ENCODE measurements at regions not wholly inside any gene's neighbourhood (a gene's known extent, or its start where the extent isn't known, plus 50 kb on each side); places are given as distances from the start of the nearest gene placed in this dataset.

- in situ Hi-C loops (cut with MboI; ENCODE audit: low sequenced_read_pairs) (no loop called here), dilution Hi-C loops (cut with HindIII; ENCODE audit: low sequenced_read_pairs, unreplicated experiment) (no loop called here), intact Hi-C loops (cut with micrococcal nuclease) (no loop called here)
- H4K8ac ChIP-seq (ENCODE audit: low read depth in 2 of 2, low read length in 2 of 2), result no peak overlapping the region
- H4K91ac ChIP-seq (ENCODE audit: insufficient read depth, low read depth, low read length), result no peak overlapping the region
- no peak overlapping the region for H3K4ac ChIP-seq (ENCODE audit: low read depth, low read length)
- no peak for DNase-seq
- no peak overlapping the region for H2AFZ ChIP-seq (replicated peaks; ENCODE audit: low read length, poor library complexity)
- no peaks in the 10 kb centered on the region for H3K36me3 ChIP-seq (ENCODE audit: control insufficient read depth, insufficient read depth, low read length)
- no peak overlapping the region for H3K27ac ChIP-seq (ENCODE audit: insufficient read depth, low read length)
- H3K4me2 ChIP-seq (ENCODE audit: low read depth, low read length), result no peak overlapping the region
- no CpG with 5 or more reads among the region's 15 CpGs for WGBS, 2 experiments (ENCODE audit: extremely low coverage in 2 of 2, insufficient read length in 1 of 2)
- no peak overlapping the region for H3K9ac ChIP-seq (ENCODE audit: low read depth, low read length)
- no TSS peak for BruUV-seq (replicated peaks)
- H3K56ac ChIP-seq (ENCODE audit: extremely low read depth, insufficient read depth, low read length), result no peak overlapping the region
- no peak overlapping the region for H2BK20ac ChIP-seq (ENCODE audit: low read depth, low read length)
- TF ChIP-seq SMC3 (IDR thresholded peaks at IDR 0.05; ENCODE audit: low read depth, low read length) (no peak), CEBPB (IDR thresholded peaks at IDR 0.05; ENCODE audit: low read depth, low read length) (no peak), POLR2A (IDR thresholded peaks at IDR 0.05; ENCODE audit: low read depth, low read length) (no peak), NFE2L2 (IDR thresholded peaks at IDR 0.05; ENCODE audit: low read depth, low read length) (no peak), RFX5 (IDR thresholded peaks at IDR 0.05; ENCODE audit: low read depth, low read length) (no peak), BHLHE40 (IDR thresholded peaks at IDR 0.05; ENCODE audit: low read depth, low read length) (no peak), RCOR1 (IDR thresholded peaks at IDR 0.05; ENCODE audit: insufficient replicate concordance, low read length) (no peak), CHD1 (IDR thresholded peaks at IDR 0.05; ENCODE audit: low read depth, low read length) (no peak), ELK1 (IDR thresholded peaks at IDR 0.05; ENCODE audit: borderline replicate concordance, low read depth, low read length) (no peak), FOS (IDR thresholded peaks at IDR 0.05; ENCODE audit: low read depth, low read length) (no peak), MAFK (IDR thresholded peaks at IDR 0.05; ENCODE audit: low read depth, low read length) (no peak), MAZ (IDR thresholded peaks at IDR 0.05; ENCODE audit: borderline replicate concordance, low read depth, low read length) (no peak), RAD21 (IDR thresholded peaks at IDR 0.05; ENCODE audit: low read length) (no peak)
- ChIA-PET CTCF (no interaction called here), POLR2A (ENCODE audit: unreplicated experiment) (no interaction called here)
- no peak overlapping the region for H2AK9ac ChIP-seq (replicated peaks; ENCODE audit: low read depth, low read length, poor library complexity)
- H3K4me3 ChIP-seq (ENCODE audit: insufficient read depth, low read depth, low read length), result no peak overlapping the region
- no peak overlapping the region for H2BK15ac ChIP-seq (ENCODE audit: low read depth, low read length)
- no peak for ATAC-seq (ENCODE audit: low read depth)
- no peak overlapping the region for H3K23ac ChIP-seq (ENCODE audit: low read depth, low read length)
- H4K20me1 ChIP-seq (ENCODE audit: insufficient read depth, low read length), result no peaks in the 10 kb centered on the region
- H3K14ac ChIP-seq (replicated peaks; ENCODE audit: low read depth, low read length), result no peak overlapping the region
- H3K9me3 ChIP-seq (ENCODE audit: control insufficient read depth, insufficient read depth, low read length), result no peaks in the 10 kb centered on the region
- H3K79me1 ChIP-seq (ENCODE audit: low read depth in 1 of 2, low read length in 2 of 2), result no peaks in the 10 kb centered on the region
- H3K4me1 ChIP-seq (ENCODE audit: control insufficient read depth, insufficient read depth, low read length), result no peaks in the 10 kb centered on the region
- H3K27me3 ChIP-seq (ENCODE audit: control insufficient read depth, insufficient read depth, low read length), result peaks cover 8% of the 10 kb centered on the region
- H2BK5ac ChIP-seq (ENCODE audit: low read depth, low read length, poor library complexity, severe bottlenecking), result no peak overlapping the region
- H3K9me1 ChIP-seq (ENCODE audit: insufficient read depth, low read length), result no peaks in the 10 kb centered on the region
- no peak overlapping the region for H2AK5ac ChIP-seq (ENCODE audit: low read depth, low read length)
- H4K5ac ChIP-seq (ENCODE audit: low read depth, low read length), result no peak overlapping the region
- H2BK120ac ChIP-seq (ENCODE audit: low read depth, low read length), result no peak overlapping the region
- no peak overlapping the region for H3K18ac ChIP-seq (ENCODE audit: low read depth, low read length)
These were observed 137.3 kb upstream of the KIRREL3 start for GRCh38 chr11:127137771-127138280.
